MCF 10A (cell line): ENCODE measurements at regions not wholly inside any gene's neighbourhood (a gene's known extent, or its start where the extent isn't known, plus 50 kb on each side); places are given as distances from the start of the nearest gene placed in this dataset.

ENCODE experiments used
- BruUV-seq: library from RNA; stranded (reverse); fragments of 400-500 nt; replicated peaks from 2 replicates; lab custom pipeline; 2021; lab: Mats Ljungman, UMichigan
- CTCF ChIA-PET: fragments of 300-600 bp; sonication (Branson Sonifier 250); formaldehyde crosslinking; extraction: SDS; loops from one replicate; lab custom pipeline; 2021; ENCODE audit warnings: antibody characterized with exemption, inconsistent platforms; lab: Yijun Ruan, JAX
- POLR2A ChIA-PET: fragments of 300-600, 350-650 bp; sonication (Branson Sonifier 250); formaldehyde crosslinking; extraction: SDS; loops from one replicate; lab custom pipeline; 2020; ENCODE audit warnings: antibody characterized with exemption, inconsistent platforms; lab: Yijun Ruan, JAX
- DNase-seq: peaks from one replicate; pipeline ENCODE4 v3.0.0-alpha.2; 2018; ENCODE audit not compliant: unreplicated experiment
- H3K27ac Mint-ChIP-seq: one replicate; pipeline ENCODE4 v1.8.0; 2022; ENCODE audit warnings: mild to moderate bottlenecking, low read depth, mixed read lengths; ENCODE audit not compliant: unreplicated experiment
- H3K27me3 Mint-ChIP-seq: one replicate; pipeline ENCODE4 v1.8.0; 2022; ENCODE audit warnings: mixed read lengths; ENCODE audit not compliant: insufficient read depth, unreplicated experiment
- H3K36me3 Mint-ChIP-seq: one replicate; pipeline ENCODE4 v1.8.0; 2022; ENCODE audit warnings: mild to moderate bottlenecking, moderate library complexity, mixed read lengths; ENCODE audit not compliant: insufficient read depth, unreplicated experiment
- H3K4me1 Mint-ChIP-seq: one replicate; pipeline ENCODE4 v1.8.0; 2022; ENCODE audit warnings: mixed read lengths; ENCODE audit not compliant: insufficient read depth, unreplicated experiment
- H3K4me3 Mint-ChIP-seq: one replicate; pipeline ENCODE4 v1.8.0; 2022; ENCODE audit warnings: mild to moderate bottlenecking, moderate library complexity, mixed read lengths; ENCODE audit not compliant: unreplicated experiment
- H3K9me3 Mint-ChIP-seq: one replicate; pipeline ENCODE4 v1.8.0; 2022; ENCODE audit warnings: mixed read lengths; ENCODE audit not compliant: unreplicated experiment
- intact Hi-C: fragments of 100-400 bp; cut with micrococcal nuclease; formaldehyde crosslinking; loops from 2 replicates; pipeline ENCODE4 v1.14.1; 2022
- TF ChIP-seq, protein P1 (sequence below): fragments of 200-600 bp; IDR thresholded peaks from one replicate; pipeline ENCODE4 v1.8.0; 2022; ENCODE audit warnings: antibody characterized with exemption, mild to moderate bottlenecking; ENCODE audit not compliant: unreplicated experiment

- ChIA-PET CTCF (interaction anchor here (0.6 to 2.1 kb wide), 3 partner anchors 23 to 77 kb away, joined by 3 to 9 read pairs (median 5); no protein-coding TSS in a partner anchor), POLR2A (no interaction called here)
- H3K36me3 Mint-ChIP-seq: no peaks in the 10 kb centered on the region
- BruUV-seq: no TSS peak
- no peaks in the 10 kb centered on the region for H3K9me3 Mint-ChIP-seq
- H3K4me3 Mint-ChIP-seq: no peak overlapping the region
- no peak for DNase-seq
- no peaks in the 10 kb centered on the region for H3K27me3 Mint-ChIP-seq
- intact Hi-C loops: no loop called here
- no peaks in the 10 kb centered on the region for H3K4me1 Mint-ChIP-seq
- H3K27ac Mint-ChIP-seq: no peak overlapping the region
- TF ChIP-seq, protein P1, sequence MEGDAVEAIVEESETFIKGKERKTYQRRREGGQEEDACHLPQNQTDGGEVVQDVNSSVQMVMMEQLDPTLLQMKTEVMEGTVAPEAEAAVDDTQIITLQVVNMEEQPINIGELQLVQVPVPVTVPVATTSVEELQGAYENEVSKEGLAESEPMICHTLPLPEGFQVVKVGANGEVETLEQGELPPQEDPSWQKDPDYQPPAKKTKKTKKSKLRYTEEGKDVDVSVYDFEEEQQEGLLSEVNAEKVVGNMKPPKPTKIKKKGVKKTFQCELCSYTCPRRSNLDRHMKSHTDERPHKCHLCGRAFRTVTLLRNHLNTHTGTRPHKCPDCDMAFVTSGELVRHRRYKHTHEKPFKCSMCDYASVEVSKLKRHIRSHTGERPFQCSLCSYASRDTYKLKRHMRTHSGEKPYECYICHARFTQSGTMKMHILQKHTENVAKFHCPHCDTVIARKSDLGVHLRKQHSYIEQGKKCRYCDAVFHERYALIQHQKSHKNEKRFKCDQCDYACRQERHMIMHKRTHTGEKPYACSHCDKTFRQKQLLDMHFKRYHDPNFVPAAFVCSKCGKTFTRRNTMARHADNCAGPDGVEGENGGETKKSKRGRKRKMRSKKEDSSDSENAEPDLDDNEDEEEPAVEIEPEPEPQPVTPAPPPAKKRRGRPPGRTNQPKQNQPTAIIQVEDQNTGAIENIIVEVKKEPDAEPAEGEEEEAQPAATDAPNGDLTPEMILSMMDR: no peak
Measured at GRCh38 chr11:76285397-76286104, 79.2 kb upstream of the WNT11 start.

- BruUV-seq: no TSS peak
- no peaks in the 10 kb centered on the region for H3K36me3 Mint-ChIP-seq
- ChIA-PET CTCF (interaction anchor here (2.1 kb wide), 1 partner anchor 76 kb away, joined by 9 read pairs; no protein-coding TSS in a partner anchor), POLR2A (no interaction called here)
- intact Hi-C loops: no loop called here
- no peaks in the 10 kb centered on the region for H3K4me1 Mint-ChIP-seq
- H3K27me3 Mint-ChIP-seq: no peaks in the 10 kb centered on the region
- H3K9me3 Mint-ChIP-seq: no peaks in the 10 kb centered on the region
- TF ChIP-seq, protein P1: no peak
- no peak for DNase-seq
- H3K27ac Mint-ChIP-seq: no peak overlapping the region
- no peak overlapping the region for H3K4me3 Mint-ChIP-seq
Measured at GRCh38 chr11:76284161-76284560, 77.9 kb upstream of the WNT11 start.

DNA sequence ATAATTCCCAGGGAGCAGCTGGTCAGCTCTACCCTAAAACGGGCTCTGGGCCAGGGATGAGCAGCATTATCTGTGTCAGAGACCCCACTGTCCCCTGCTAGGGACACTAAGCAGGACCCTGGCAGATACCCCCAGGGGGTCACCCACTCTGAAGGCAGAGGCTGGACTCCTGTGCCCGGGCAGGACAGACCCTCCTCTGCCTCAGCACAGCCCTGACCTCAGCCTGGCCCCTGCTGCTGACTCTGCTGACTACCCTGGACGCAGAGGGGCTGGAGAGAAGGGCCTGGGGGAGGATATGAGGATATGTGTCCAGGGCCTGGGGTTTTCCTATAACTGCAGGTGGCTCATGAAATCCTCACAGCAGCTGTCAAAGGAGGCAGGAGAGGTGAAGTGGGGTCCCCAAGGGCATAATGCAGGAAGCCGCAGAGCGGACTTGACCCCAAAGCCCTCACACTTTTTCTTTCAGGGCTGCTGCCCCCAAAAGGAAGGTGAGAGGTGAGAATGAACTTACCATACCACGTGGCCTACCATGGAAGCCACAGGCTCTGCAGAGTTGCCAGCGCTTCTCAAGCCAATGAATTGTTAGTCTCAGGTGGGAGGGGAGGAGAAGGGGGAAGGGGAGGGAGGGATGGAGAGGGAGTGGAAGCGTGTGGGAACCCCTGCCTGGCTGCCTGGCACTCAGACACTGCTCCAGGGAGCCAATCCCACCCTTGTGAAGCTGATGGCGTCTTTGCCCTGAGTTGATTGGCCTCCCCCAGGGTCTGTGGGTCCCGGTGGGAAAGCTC, 76.7 kb upstream of the WNT11 start:
- H3K9me3 Mint-ChIP-seq: no peaks in the 10 kb centered on the region
- no TSS peak for BruUV-seq
- ChIA-PET POLR2A (no interaction called here), CTCF (interaction anchor here (2.1 kb wide), 1 partner anchor 74 kb away, joined by 9 read pairs; no protein-coding TSS in a partner anchor)
- H3K4me1 Mint-ChIP-seq: no peaks in the 10 kb centered on the region
- H3K4me3 Mint-ChIP-seq: no peak overlapping the region
- no peaks in the 10 kb centered on the region for H3K27me3 Mint-ChIP-seq
- DNase-seq: no peak
- no peak overlapping the region for H3K27ac Mint-ChIP-seq
- TF ChIP-seq, protein P1: no peak
- no peaks in the 10 kb centered on the region for H3K36me3 Mint-ChIP-seq
- intact Hi-C loops: no loop called here

- TF ChIP-seq, protein P1: no peak
- no peak overlapping the region for H3K4me3 Mint-ChIP-seq
- no peak overlapping the region for H3K27ac Mint-ChIP-seq
- no TSS peak for BruUV-seq
- no peaks in the 10 kb centered on the region for H3K27me3 Mint-ChIP-seq
- H3K36me3 Mint-ChIP-seq: no peaks in the 10 kb centered on the region
- ChIA-PET CTCF (no interaction called here), POLR2A (no interaction called here)
- DNase-seq: no peak
- intact Hi-C loops: no loop called here
- no peaks in the 10 kb centered on the region for H3K9me3 Mint-ChIP-seq
- H3K4me1 Mint-ChIP-seq: no peaks in the 10 kb centered on the region
Measured at GRCh38 chr11:76282172-76282571, 75.9 kb upstream of the WNT11 start.
